ENCODE measurements at regions not wholly inside any gene's neighbourhood (a gene's known extent, or its start where the extent isn't known, plus 50 kb on each side); places are given as distances from the start of the nearest gene placed in this dataset.

GRCh38 chr15:39118510-39118909 is 462.4 kb upstream of the THBS1 start:
- H3K27me3 ChIP-seq (ENCODE audit: control insufficient read depth, insufficient read depth, low read length, poor library complexity, severe bottlenecking) = no peaks in the 10 kb centered on the region
- no peaks in the 10 kb centered on the region for H3K4me1 ChIP-seq (ENCODE audit: control insufficient read depth, insufficient read depth, low read length)
- H3K4me3 ChIP-seq (ENCODE audit: insufficient read depth, low read depth, low read length) = no peak overlapping the region
- no peaks in the 10 kb centered on the region for H3K9me3 ChIP-seq (ENCODE audit: control insufficient read depth, low read length)
- no peak overlapping the region for H3K27ac ChIP-seq (ENCODE audit: insufficient read depth, low read depth, low read length, poor library complexity, severe bottlenecking)
- WGBS, 2 experiments = 81 to 100% methylated on average over 2 of the region's 2 CpGs
- H3K36me3 ChIP-seq (ENCODE audit: control insufficient read depth, insufficient read depth, low read length) = no peaks in the 10 kb centered on the region

GRCh38 chr15:39124155-39124552 is 456.7 kb upstream of the THBS1 start:
- H3K27me3 ChIP-seq (ENCODE audit: control insufficient read depth, insufficient read depth, low read length, poor library complexity, severe bottlenecking) = no peaks in the 10 kb centered on the region
- H3K9me3 ChIP-seq (ENCODE audit: control insufficient read depth, low read length) = no peaks in the 10 kb centered on the region
- H3K27ac ChIP-seq (ENCODE audit: insufficient read depth, low read depth, low read length, poor library complexity, severe bottlenecking) = no peak overlapping the region
- H3K4me3 ChIP-seq (ENCODE audit: insufficient read depth, low read depth, low read length) = no peak overlapping the region
- WGBS, 2 experiments = 92 to 94% methylated on average over 7 of the region's 7 CpGs
- H3K36me3 ChIP-seq (ENCODE audit: control insufficient read depth, insufficient read depth, low read length) = no peaks in the 10 kb centered on the region
- H3K4me1 ChIP-seq (ENCODE audit: control insufficient read depth, insufficient read depth, low read length) = no peaks in the 10 kb centered on the region

- Histone ChIP-seq H3K4me1 (ENCODE audit: control insufficient read depth, insufficient read depth, low read length) (no peaks in the 10 kb centered on the region), H3K4me3 (ENCODE audit: insufficient read depth, low read depth, low read length) (no peak overlapping the region), H3K27ac (ENCODE audit: insufficient read depth, low read depth, low read length, poor library complexity, severe bottlenecking) (no peak overlapping the region), H3K9me3 (ENCODE audit: control insufficient read depth, low read length) (no peaks in the 10 kb centered on the region), H3K36me3 (ENCODE audit: control insufficient read depth, insufficient read depth, low read length) (no peaks in the 10 kb centered on the region), H3K27me3 (ENCODE audit: control insufficient read depth, insufficient read depth, low read length, poor library complexity, severe bottlenecking) (no peaks in the 10 kb centered on the region)
- 88 to 94% methylated on average over 5 to 6 of the region's 6 CpGs for WGBS, 2 experiments
Measured at GRCh38 chr15:39124553-39125171, 456.2 kb upstream of the THBS1 start.

GRCh38 chr15:39125226-39125625 is 455.7 kb upstream of the THBS1 start:
- no peak overlapping the region for H3K4me3 ChIP-seq (ENCODE audit: insufficient read depth, low read depth, low read length)
- no peaks in the 10 kb centered on the region for H3K4me1 ChIP-seq (ENCODE audit: control insufficient read depth, insufficient read depth, low read length)
- H3K27ac ChIP-seq (ENCODE audit: insufficient read depth, low read depth, low read length, poor library complexity, severe bottlenecking) = no peak overlapping the region
- no peaks in the 10 kb centered on the region for H3K27me3 ChIP-seq (ENCODE audit: control insufficient read depth, insufficient read depth, low read length, poor library complexity, severe bottlenecking)
- 86 to 91% methylated on average over 2 of the region's 2 CpGs for WGBS, 2 experiments
- no peaks in the 10 kb centered on the region for H3K9me3 ChIP-seq (ENCODE audit: control insufficient read depth, low read length)
- H3K36me3 ChIP-seq (ENCODE audit: control insufficient read depth, insufficient read depth, low read length) = no peaks in the 10 kb centered on the region

- 37 to 40% methylated on average over 3 to 4 of the region's 4 CpGs for WGBS, 2 experiments
- no peaks in the 10 kb centered on the region for H3K9me3 ChIP-seq (ENCODE audit: control insufficient read depth, low read length)
- H3K36me3 ChIP-seq (ENCODE audit: control insufficient read depth, insufficient read depth, low read length) = no peaks in the 10 kb centered on the region
- no peak overlapping the region for H3K4me3 ChIP-seq (ENCODE audit: insufficient read depth, low read depth, low read length)
- H3K27ac ChIP-seq (ENCODE audit: insufficient read depth, low read depth, low read length, poor library complexity, severe bottlenecking) = no peak overlapping the region
- H3K27me3 ChIP-seq (ENCODE audit: control insufficient read depth, insufficient read depth, low read length, poor library complexity, severe bottlenecking) = no peaks in the 10 kb centered on the region
- no peaks in the 10 kb centered on the region for H3K4me1 ChIP-seq (ENCODE audit: control insufficient read depth, insufficient read depth, low read length)
Measured at GRCh38 chr15:39125904-39126303, 455.0 kb upstream of the THBS1 start.

- no peaks in the 10 kb centered on the region for H3K27me3 ChIP-seq (ENCODE audit: control insufficient read depth, insufficient read depth, low read length, poor library complexity, severe bottlenecking)
- H3K9me3 ChIP-seq (ENCODE audit: control insufficient read depth, low read length) = no peaks in the 10 kb centered on the region
- H3K36me3 ChIP-seq (ENCODE audit: control insufficient read depth, insufficient read depth, low read length) = no peaks in the 10 kb centered on the region
- H3K4me3 ChIP-seq (ENCODE audit: insufficient read depth, low read depth, low read length) = no peak overlapping the region
- WGBS, 2 experiments = 89 to 91% methylated on average over 2 of the region's 2 CpGs
- H3K4me1 ChIP-seq (ENCODE audit: control insufficient read depth, insufficient read depth, low read length) = no peaks in the 10 kb centered on the region
- no peak overlapping the region for H3K27ac ChIP-seq (ENCODE audit: insufficient read depth, low read depth, low read length, poor library complexity, severe bottlenecking)
Measured at GRCh38 chr15:39127151-39127790, 453.6 kb upstream of the THBS1 start.

- Histone ChIP-seq H3K27me3 (ENCODE audit: control insufficient read depth, insufficient read depth, low read length, poor library complexity, severe bottlenecking) (no peaks in the 10 kb centered on the region), H3K4me1 (ENCODE audit: control insufficient read depth, insufficient read depth, low read length) (no peaks in the 10 kb centered on the region), H3K27ac (ENCODE audit: insufficient read depth, low read depth, low read length, poor library complexity, severe bottlenecking) (no peak overlapping the region), H3K36me3 (ENCODE audit: control insufficient read depth, insufficient read depth, low read length) (no peaks in the 10 kb centered on the region), H3K9me3 (ENCODE audit: control insufficient read depth, low read length) (no peaks in the 10 kb centered on the region), H3K4me3 (ENCODE audit: insufficient read depth, low read depth, low read length) (no peak overlapping the region)
- WGBS, 2 experiments = 94 to 95% methylated on average over 2 of the region's 2 CpGs
Measured at GRCh38 chr15:39127925-39128617, 452.8 kb upstream of the THBS1 start.

- Histone ChIP-seq H3K27me3 (ENCODE audit: control insufficient read depth, insufficient read depth, low read length, poor library complexity, severe bottlenecking) (no peaks in the 10 kb centered on the region), H3K4me1 (ENCODE audit: control insufficient read depth, insufficient read depth, low read length) (no peaks in the 10 kb centered on the region), H3K4me3 (ENCODE audit: insufficient read depth, low read depth, low read length) (no peak overlapping the region), H3K36me3 (ENCODE audit: control insufficient read depth, insufficient read depth, low read length) (no peaks in the 10 kb centered on the region), H3K27ac (ENCODE audit: insufficient read depth, low read depth, low read length, poor library complexity, severe bottlenecking) (no peak overlapping the region), H3K9me3 (ENCODE audit: control insufficient read depth, low read length) (no peaks in the 10 kb centered on the region)
- WGBS, 2 experiments = 89 to 100% methylated on average over 1 to 2 of the region's 2 CpGs
Measured at GRCh38 chr15:39128746-39129145, 452.1 kb upstream of the THBS1 start.

GRCh38 chr15:39130556-39131379 is 450.1 kb upstream of the THBS1 start:
- Histone ChIP-seq H3K4me1 (ENCODE audit: control insufficient read depth, insufficient read depth, low read length) (no peaks in the 10 kb centered on the region), H3K4me3 (ENCODE audit: insufficient read depth, low read depth, low read length) (no peak overlapping the region), H3K9me3 (ENCODE audit: control insufficient read depth, low read length) (no peaks in the 10 kb centered on the region), H3K27me3 (ENCODE audit: control insufficient read depth, insufficient read depth, low read length, poor library complexity, severe bottlenecking) (no peaks in the 10 kb centered on the region), H3K27ac (ENCODE audit: insufficient read depth, low read depth, low read length, poor library complexity, severe bottlenecking) (no peak overlapping the region), H3K36me3 (ENCODE audit: control insufficient read depth, insufficient read depth, low read length) (no peaks in the 10 kb centered on the region)
- WGBS, 2 experiments = 85 to 88% methylated on average over 3 of the region's 3 CpGs

- Histone ChIP-seq H3K27me3 (ENCODE audit: control insufficient read depth, insufficient read depth, low read length, poor library complexity, severe bottlenecking) (no peaks in the 10 kb centered on the region), H3K9me3 (ENCODE audit: control insufficient read depth, low read length) (no peaks in the 10 kb centered on the region), H3K27ac (ENCODE audit: insufficient read depth, low read depth, low read length, poor library complexity, severe bottlenecking) (no peak overlapping the region), H3K4me3 (ENCODE audit: insufficient read depth, low read depth, low read length) (no peak overlapping the region), H3K4me1 (ENCODE audit: control insufficient read depth, insufficient read depth, low read length) (no peaks in the 10 kb centered on the region), H3K36me3 (ENCODE audit: control insufficient read depth, insufficient read depth, low read length) (no peaks in the 10 kb centered on the region)
- WGBS, 2 experiments = 100% methylated on average over 4 of the region's 4 CpGs
Measured at GRCh38 chr15:39131609-39132008, 449.3 kb upstream of the THBS1 start.
